ENCODE measurements at regions not wholly inside any gene's neighbourhood (a gene's known extent, or its start where the extent isn't known, plus 50 kb on each side); places are given as distances from the start of the nearest gene placed in this dataset.

DNA sequence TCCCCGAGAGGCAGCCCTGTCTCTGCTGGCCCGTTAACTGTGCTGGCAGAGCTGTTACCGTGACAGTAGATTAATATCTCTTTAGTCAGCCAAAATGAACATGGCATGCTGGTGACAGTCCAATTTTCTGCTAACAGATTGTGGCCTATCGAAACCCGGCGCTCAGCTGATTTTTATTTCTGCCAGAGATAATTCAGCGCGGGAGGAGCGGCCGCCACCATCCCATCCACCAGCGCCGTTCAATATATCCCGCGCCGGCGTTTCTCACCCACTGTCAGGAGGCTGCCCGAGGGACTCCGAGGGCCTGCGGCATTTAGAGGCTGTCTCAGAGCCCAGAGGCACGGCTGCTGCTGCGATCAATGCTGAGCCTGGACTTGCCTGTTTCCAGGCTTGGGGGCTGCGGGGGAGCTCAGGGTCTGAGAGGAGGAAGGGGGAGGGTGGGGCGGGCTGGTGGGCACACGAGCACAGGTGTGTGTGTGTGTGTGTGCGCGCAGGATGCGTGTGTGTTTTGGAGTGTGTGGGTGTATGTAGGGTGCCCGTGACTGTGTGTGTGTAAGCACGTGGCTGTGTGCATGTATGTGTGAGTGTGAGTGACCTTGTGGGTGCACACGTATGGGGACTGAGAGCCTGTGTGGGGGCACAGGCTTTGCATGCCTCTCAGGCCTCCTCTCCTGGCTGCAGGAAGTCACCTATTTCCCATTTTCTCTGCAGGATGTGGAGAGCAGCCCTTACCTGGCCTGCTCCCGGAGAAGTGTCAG is 109.7 kb upstream of the ACTRT2 start:
- TF ChIP-seq EZH2 (IDR thresholded peaks at IDR 0.05; ENCODE audit: low read depth, low read length, severe bottlenecking) (no peak), POLR2A (IDR thresholded peaks at IDR 0.05; ENCODE audit: control extremely low read depth in 1 of 2, low read depth in 2 of 2, low read length in 2 of 2) (no peak), EP300 (IDR thresholded peaks at IDR 0.05; ENCODE audit: borderline replicate concordance in 1 of 2, low read depth in 2 of 2, low read length in 2 of 2) (no peak), CTCF (IDR thresholded peaks at IDR 0.05; ENCODE audit: control extremely low read depth in 1 of 3, insufficient read depth in 1 of 3, low read depth in 1 of 3, low read length in 3 of 3) (no peak), CREB1 (IDR thresholded peaks at IDR 0.05) (no peak), MAFK (IDR thresholded peaks at IDR 0.05; ENCODE audit: low read depth, low read length) (no peak), SUZ12 (IDR thresholded peaks at IDR 0.05; ENCODE audit: low read length) (no peak), SP2 (IDR thresholded peaks at IDR 0.05; ENCODE audit: low read length) (no peak), NRF1 (IDR thresholded peaks at IDR 0.05; ENCODE audit: low read depth, low read length) (no peak), GABPA (IDR thresholded peaks at IDR 0.05; ENCODE audit: borderline replicate concordance, insufficient read depth, low read length) (no peak), HDAC2 (IDR thresholded peaks at IDR 0.05; ENCODE audit: borderline replicate concordance in 1 of 2, low read depth in 2 of 2, low read length in 2 of 2) (no peak)
- TF ChIP-seq, protein P1, sequence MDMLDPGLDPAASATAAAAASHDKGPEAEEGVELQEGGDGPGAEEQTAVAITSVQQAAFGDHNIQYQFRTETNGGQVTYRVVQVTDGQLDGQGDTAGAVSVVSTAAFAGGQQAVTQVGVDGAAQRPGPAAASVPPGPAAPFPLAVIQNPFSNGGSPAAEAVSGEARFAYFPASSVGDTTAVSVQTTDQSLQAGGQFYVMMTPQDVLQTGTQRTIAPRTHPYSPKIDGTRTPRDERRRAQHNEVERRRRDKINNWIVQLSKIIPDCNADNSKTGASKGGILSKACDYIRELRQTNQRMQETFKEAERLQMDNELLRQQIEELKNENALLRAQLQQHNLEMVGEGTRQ (IDR thresholded peaks at IDR 0.05; ENCODE audit: low read length): no peak
